H9 (cell line): ENCODE measurements at regions not wholly inside any gene's neighbourhood (a gene's known extent, or its start where the extent isn't known, plus 50 kb on each side); places are given as distances from the start of the nearest gene placed in this dataset.

Source experiments
- DNase-seq: peaks from one replicate; pipeline ENCODE4 v3.0.0-alpha.2; 2017
- H2AFZ ChIP-seq: one replicate; pipeline ENCODE4 v1.6.1; 2013; ENCODE audit warnings: mild to moderate bottlenecking, low read length, control low read depth, moderate library complexity
- H2AK5ac ChIP-seq: 2 replicates; pipeline ENCODE4 v1.6.1; 2013; ENCODE audit warnings: low read length, control low read depth, mixed read lengths; ENCODE audit not compliant: insufficient read length
- H2BK120ac ChIP-seq: one replicate; pipeline ENCODE4 v1.6.1; 2013; ENCODE audit warnings: low read depth, mild to moderate bottlenecking, low read length, control low read depth, inconsistent platforms; ENCODE audit not compliant: poor library complexity, severe bottlenecking
- H2BK12ac ChIP-seq: 2 replicates; pipeline ENCODE4 v1.6.1; 2013; ENCODE audit warnings: low read length, control low read depth, mixed read lengths, low read depth; ENCODE audit not compliant: insufficient read length
- H2BK15ac ChIP-seq: 2 replicates; pipeline ENCODE4 v1.6.1; 2013; ENCODE audit warnings: low read depth, low read length, control low read depth
- H2BK20ac ChIP-seq: one replicate; pipeline ENCODE4 v1.6.1; 2013; ENCODE audit warnings: low read depth, mild to moderate bottlenecking, low read length, control low read depth, inconsistent platforms; ENCODE audit not compliant: poor library complexity, severe bottlenecking
- H2BK5ac ChIP-seq: 2 replicates; pipeline ENCODE4 v1.6.1; 2013; ENCODE audit warnings: low read length, control low read depth, mixed read lengths; ENCODE audit not compliant: insufficient read length
- H3K14ac ChIP-seq: 2 replicates; pipeline ENCODE4 v1.6.1; 2013; ENCODE audit warnings: low read length, control low read depth; ENCODE audit not compliant: insufficient read depth
- H3K18ac ChIP-seq: 2 replicates; pipeline ENCODE4 v1.6.1; 2013; ENCODE audit warnings: low read depth, mild to moderate bottlenecking, mixed read lengths, low read length, control low read depth; ENCODE audit not compliant: insufficient read length
- H3K23ac ChIP-seq: 2 replicates; pipeline ENCODE4 v1.6.1; 2013; ENCODE audit warnings: low read length, control low read depth, mixed read lengths, low read depth; ENCODE audit not compliant: insufficient read length
- H3K23me2 ChIP-seq: 2 replicates; pipeline ENCODE4 v1.6.1; 2013; ENCODE audit warnings: low read depth, mild to moderate bottlenecking, mixed read lengths, low read length, control low read depth; ENCODE audit not compliant: insufficient read length, poor library complexity, severe bottlenecking
- H3K27ac ChIP-seq: 2 replicates; pipeline ENCODE4 v1.5.1; 2013; ENCODE audit warnings: low read length, control low read depth, mixed read lengths, low read depth; ENCODE audit not compliant: insufficient read length
- H3K27me3 ChIP-seq: 2 replicates; pipeline ENCODE4 v1.6.1; 2013; ENCODE audit warnings: low read length, control low read depth, inconsistent platforms; ENCODE audit not compliant: insufficient read depth
- H3K4ac ChIP-seq: 2 replicates; pipeline ENCODE4 v1.6.1; 2013; ENCODE audit warnings: low read depth, mild to moderate bottlenecking, control low read depth, inconsistent platforms, low read length, moderate library complexity
- H3K4me1 ChIP-seq: 2 replicates; pipeline ENCODE4 v1.6.1; 2013; ENCODE audit warnings: low read length, control low read depth, inconsistent platforms; ENCODE audit not compliant: insufficient read depth
- H3K4me2 ChIP-seq: 2 replicates; pipeline ENCODE4 v1.6.1; 2013; ENCODE audit warnings: low read length, control low read depth, mixed read lengths; ENCODE audit not compliant: insufficient read length, insufficient read depth
- H3K56ac ChIP-seq: 2 replicates; pipeline ENCODE4 v1.6.1; 2013; ENCODE audit warnings: low read depth, mild to moderate bottlenecking, mixed read lengths, low read length, control low read depth; ENCODE audit not compliant: insufficient read length
- H3K79me1 ChIP-seq: 2 replicates; pipeline ENCODE4 v1.6.1; 2013; ENCODE audit warnings: low read depth, mild to moderate bottlenecking, moderate library complexity, low read length, control low read depth, inconsistent platforms; ENCODE audit not compliant: insufficient read depth, poor library complexity, severe bottlenecking
- H3K79me2 ChIP-seq: 2 replicates; pipeline ENCODE4 v1.6.1; 2013; ENCODE audit warnings: low read length, control low read depth, inconsistent platforms; ENCODE audit not compliant: insufficient read depth
- H3K9ac ChIP-seq: 2 replicates; pipeline ENCODE4 v1.6.1; 2013; ENCODE audit warnings: low read length, control low read depth, mixed read lengths; ENCODE audit not compliant: insufficient read length; ENCODE audit errors: extremely low read depth
- H3K9me3 ChIP-seq: one replicate; pipeline ENCODE4 v1.6.1; 2013; ENCODE audit warnings: low read depth, low read length, inconsistent platforms; ENCODE audit not compliant: control insufficient read depth
- H3T11ph ChIP-seq: one replicate; pipeline ENCODE4 v1.6.1; 2013; ENCODE audit warnings: mild to moderate bottlenecking, low read length, control low read depth, inconsistent platforms
- H4K20me1 ChIP-seq: one replicate; pipeline ENCODE4 v1.6.1; 2013; ENCODE audit not compliant: control insufficient read depth, insufficient read length, insufficient read depth
- H4K5ac ChIP-seq: 2 replicates; pipeline ENCODE4 v1.6.1; 2013; ENCODE audit warnings: low read depth, mild to moderate bottlenecking, mixed read lengths, low read length, control low read depth; ENCODE audit not compliant: insufficient read length
- H4K8ac ChIP-seq: replicated peaks from 2 replicates; pipeline ENCODE4 v1.6.1; 2013; ENCODE audit warnings: low read length, control low read depth, mixed read lengths, low read depth; ENCODE audit not compliant: insufficient read length
- H4K91ac ChIP-seq: 2 replicates; pipeline ENCODE4 v1.6.1; 2013; ENCODE audit warnings: low read depth, mild to moderate bottlenecking, moderate library complexity, mixed read lengths, low read length, control low read depth; ENCODE audit not compliant: insufficient read length
- H3K27ac Mint-ChIP-seq, 3 experiments: 2 replicates in 2 of 3; 3 replicates in 1 of 3; pipeline ENCODE4 v1.8.0; 2020 to 2021; ENCODE audit warnings: mixed read lengths in 3 of 3, mild to moderate bottlenecking in 1 of 3, moderate library complexity in 1 of 3
- H3K27me3 Mint-ChIP-seq: 2 replicates; pipeline ENCODE4 v1.8.0; 2021; ENCODE audit warnings: low read depth, mild to moderate bottlenecking, moderate library complexity, mixed read lengths
- H3K36me3 Mint-ChIP-seq, 3 experiments: 2 replicates in 2 of 3; 3 replicates in 1 of 3; pipeline ENCODE4 v1.8.0; 2020 to 2021; ENCODE audit warnings: low read depth in 3 of 3, mixed read lengths in 3 of 3; ENCODE audit not compliant: insufficient read depth in 1 of 3
- H3K4me1 Mint-ChIP-seq, 2 experiments: 2 replicates each; pipeline ENCODE4 v1.8.0; 2020; ENCODE audit warnings: mixed read lengths in 2 of 2
- H3K4me3 Mint-ChIP-seq, 2 experiments: 2 replicates in 1 of 2; 3 replicates in 1 of 2; pipeline ENCODE4 v1.8.0; 2020 to 2021; ENCODE audit warnings: mild to moderate bottlenecking in 2 of 2, mixed read lengths in 2 of 2, moderate library complexity in 1 of 2
- H3K9me3 Mint-ChIP-seq, 2 experiments: 2 replicates in 1 of 2; 3 replicates in 1 of 2; pipeline ENCODE4 v1.8.0; 2020; ENCODE audit warnings: mild to moderate bottlenecking in 2 of 2, mixed read lengths in 2 of 2, moderate library complexity in 1 of 2
- WGBS: extraction: QIAGEN DNeasy Blood & Tissue Kit; methylation state at CpG from one replicate; pipeline ENCODE4 v1.1.7; 2013; ENCODE audit warnings: missing lambda C conversion rate, low lambda C conversion rate, mixed read lengths; ENCODE audit not compliant: insufficient read length; ENCODE audit errors: extremely low coverage; 5-methylcytosine and 5-hydroxymethylcytosine counted together
- TF ChIP-seq, protein P1 (sequence below): fragments of 200-600 bp; sonication (generic); conservative IDR thresholded peaks from 3 replicates; pipeline ENCODE4 v1.8.0; 2021; ENCODE audit warnings: antibody characterized with exemption, mild to moderate bottlenecking

DNA sequence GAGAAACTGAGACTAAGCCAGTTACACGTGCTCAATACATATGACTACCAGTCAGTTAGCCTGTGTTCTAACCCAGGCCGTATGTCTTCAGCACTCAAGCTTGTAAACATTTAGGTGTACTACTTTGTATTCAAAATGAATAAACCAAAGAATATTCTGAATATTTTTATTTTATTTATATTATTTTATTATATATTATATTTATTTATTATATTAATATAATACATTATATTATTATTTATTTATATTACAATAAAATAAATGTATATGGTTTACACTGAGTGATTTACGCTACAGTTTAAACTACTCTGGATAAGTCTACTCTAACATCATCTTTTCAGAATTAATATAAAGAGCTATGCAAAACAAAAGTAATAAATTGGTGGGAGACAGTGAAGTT, 691.5 kb downstream of the CENPC start:
- Histone ChIP-seq H3K79me2 (no peaks in the 10 kb centered on the region), H3K79me1 (no peaks in the 10 kb centered on the region), H3K14ac (no peak overlapping the region), H4K8ac (no peak overlapping the region), H3K23me2 (no peaks in the 10 kb centered on the region), H3K9ac (no peak overlapping the region), H4K91ac (no peak overlapping the region), H2AK5ac (no peak overlapping the region), H3K27me3 (no peaks in the 10 kb centered on the region), H3K4me1 (no peaks in the 10 kb centered on the region; the same call in 1 of the 2 replicates), H4K20me1 (no peaks in the 10 kb centered on the region), H3K18ac (no peak overlapping the region), H3K9me3 (no peaks in the 10 kb centered on the region), H3K4ac (no peak overlapping the region), H2AFZ (no peak overlapping the region), H2BK5ac (no peak overlapping the region), H3K23ac (no peak overlapping the region), H3K4me2 (no peak overlapping the region), H3K56ac (no peak overlapping the region), H2BK120ac (no peak overlapping the region), H4K5ac (no peak overlapping the region), H2BK15ac (no peak overlapping the region), H3K27ac (no peak overlapping the region), H2BK20ac (no peak overlapping the region), H2BK12ac (no peak overlapping the region), H3T11ph (no peak overlapping the region)
- WGBS, result no CpG with 5 or more reads among the region's 3 CpGs
- Mint-ChIP-seq H3K27me3 (no peaks in the 10 kb centered on the region), H3K9me3 (no peaks in the 10 kb centered on the region), H3K4me3 (no peak overlapping the region), H3K27ac (no peak overlapping the region), H3K4me1 (no peaks in the 10 kb centered on the region), H3K36me3 (no peaks in the 10 kb centered on the region)
- TF ChIP-seq, protein P1, sequence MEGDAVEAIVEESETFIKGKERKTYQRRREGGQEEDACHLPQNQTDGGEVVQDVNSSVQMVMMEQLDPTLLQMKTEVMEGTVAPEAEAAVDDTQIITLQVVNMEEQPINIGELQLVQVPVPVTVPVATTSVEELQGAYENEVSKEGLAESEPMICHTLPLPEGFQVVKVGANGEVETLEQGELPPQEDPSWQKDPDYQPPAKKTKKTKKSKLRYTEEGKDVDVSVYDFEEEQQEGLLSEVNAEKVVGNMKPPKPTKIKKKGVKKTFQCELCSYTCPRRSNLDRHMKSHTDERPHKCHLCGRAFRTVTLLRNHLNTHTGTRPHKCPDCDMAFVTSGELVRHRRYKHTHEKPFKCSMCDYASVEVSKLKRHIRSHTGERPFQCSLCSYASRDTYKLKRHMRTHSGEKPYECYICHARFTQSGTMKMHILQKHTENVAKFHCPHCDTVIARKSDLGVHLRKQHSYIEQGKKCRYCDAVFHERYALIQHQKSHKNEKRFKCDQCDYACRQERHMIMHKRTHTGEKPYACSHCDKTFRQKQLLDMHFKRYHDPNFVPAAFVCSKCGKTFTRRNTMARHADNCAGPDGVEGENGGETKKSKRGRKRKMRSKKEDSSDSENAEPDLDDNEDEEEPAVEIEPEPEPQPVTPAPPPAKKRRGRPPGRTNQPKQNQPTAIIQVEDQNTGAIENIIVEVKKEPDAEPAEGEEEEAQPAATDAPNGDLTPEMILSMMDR, result no peak
- DNase-seq, result no peak
